Spleen (tissue), 11 donors: ENCODE measurements at regions not wholly inside any gene's neighbourhood (a gene's known extent, or its start where the extent isn't known, plus 50 kb on each side); places are given as distances from the start of the nearest gene placed in this dataset.

ENCODE experiments used
- DNase-seq: peaks from one replicate; pipeline ENCODE4 v3.0.0-alpha.2; 2020
- H3K27ac ChIP-seq, 8 donors: fragments of 200-600 bp; sonication (generic) in 7 of 8; 1 replicate in 4 of 8; 2 replicates in 4 of 8; pipeline versions ENCODE4 v1.5.0 to v1.8.0; 2016 to 2021; ENCODE audit warnings: inconsistent platforms in 4 of 8, mild to moderate bottlenecking in 4 of 8, moderate library complexity in 1 of 8
- H3K27me3 ChIP-seq, 7 donors: fragments of 200-600 bp; sonication (generic) in 6 of 7; replicated peaks in 1 of 7; 1 replicate in 4 of 7; 2 replicates in 3 of 7; pipeline versions ENCODE4 v1.5.0 to v1.8.0; 2016 to 2021; ENCODE audit warnings: inconsistent platforms in 3 of 7, mild to moderate bottlenecking in 1 of 7
- H3K36me3 ChIP-seq, 6 donors: fragments of 200-600 bp; sonication (generic) in 5 of 6; 1 replicate in 4 of 6; 2 replicates in 2 of 6; pipeline versions ENCODE4 v1.5.0 to v1.8.0; 2016 to 2021; ENCODE audit warnings: inconsistent platforms in 2 of 6
- H3K4me1 ChIP-seq, 6 donors: fragments of 200-600 bp; sonication (generic) in 5 of 6; 1 replicate in 3 of 6; 2 replicates in 3 of 6; pipeline versions ENCODE4 v1.5.0 to v1.8.0; 2016 to 2021; ENCODE audit warnings: inconsistent platforms in 3 of 6
- H3K4me3 ChIP-seq, 8 donors: fragments of 200-600 bp; sonication (generic) in 7 of 8; 1 replicate in 4 of 8; 2 replicates in 4 of 8; pipeline versions ENCODE4 v1.5.0 to v1.8.0; 2016 to 2021; ENCODE audit warnings: inconsistent platforms in 4 of 8, mild to moderate bottlenecking in 4 of 8, moderate library complexity in 2 of 8
- H3K9me3 ChIP-seq, 8 donors: fragments of 200-600 bp; sonication (generic) in 7 of 8; 1 replicate in 4 of 8; 2 replicates in 4 of 8; pipeline versions ENCODE4 v1.5.0 to v1.8.0; 2016 to 2021; ENCODE audit warnings: inconsistent platforms in 4 of 8
- POLR2A ChIP-seq, 3 donors: fragments of 450-650 bp; IDR thresholded peaks; one replicate each; pipeline ENCODE4 v1.5.1; 2017; ENCODE audit warnings: antibody characterized with exemption in 3 of 3, mild to moderate bottlenecking in 1 of 3
- POLR2AphosphoS5 ChIP-seq, 3 donors: sonication (generic); formaldehyde crosslinking; IDR thresholded peaks; one replicate each; pipeline ENCODE4 v1.5.1; 2017; ENCODE audit warnings: antibody characterized with exemption in 3 of 3
- WGBS, 5 donors: extraction: QIAGEN DNeasy Blood & Tissue Kit in 3 of 5; methylation state at CpG; one replicate each; pipeline versions ENCODE4 v1.1.5 to v1.1.7; 2013 to 2018; 5-methylcytosine and 5-hydroxymethylcytosine counted together
- intact Hi-C: fragments of 100-400 bp; cut with DNase I; formaldehyde crosslinking; loops from one replicate; pipeline ENCODE4 v1.15.0; 2023; ENCODE audit warnings: low total_unique reads
- TF ChIP-seq, protein P1 (sequence below), 11 experiments: fragments of 200-600 bp in 7 of 11; fragments of 450-650 bp in 4 of 11; sonication (generic) in 4 of 11; IDR thresholded peaks in 8 of 11; conservative IDR thresholded peaks in 3 of 11; 1 replicate in 7 of 11; 2 replicates in 4 of 11; pipeline versions ENCODE4 v1.4.0 to v1.8.0; 2016 to 2021; ENCODE audit warnings: antibody characterized with exemption in 11 of 11, inconsistent platforms in 4 of 11, mild to moderate bottlenecking in 1 of 11
- donor health status: healthy with polysubstance abuse.
- donor health status: DM: no; HTN: no; CAD: no; lungs with moderate emphysema.
- donor health status: DM: no; HTN: no; CAD: no.
- donor health status: Bipolar disorder and iron deficiency.
- donor health status: healthy.
- donor health status: DM: no; HTN: no; CAD: no.
- donor health status: DM: yes; HTN: yes; CAD: no.

GRCh38 chr10:31705136-31705535 is 223.5 kb downstream of the ARHGAP12 start:
- no peak overlapping the region for H3K4me3 ChIP-seq
- intact Hi-C loops, result no loop called here
- no peaks in the 10 kb centered on the region for H3K36me3 ChIP-seq
- no peak for DNase-seq
- peak overlapping the region in 1 of 8 donors; percentile 88 for H3K27ac ChIP-seq
- 34 to 61% (median 44%) methylated on average over 3 of the region's 3 CpGs for WGBS, 5 donors
- H3K27me3 ChIP-seq, result no peaks in the 10 kb centered on the region
- H3K9me3 ChIP-seq, result peaks cover 0 to 16% (median 5%) of the 10 kb centered on the region in 8 donors
- H3K4me1 ChIP-seq, result peaks cover 23 to 78% (median 53%) of the 10 kb centered on the region in 6 donors
- TF ChIP-seq POLR2AphosphoS5 (IDR thresholded peaks at IDR 0.05), result no peak
- TF ChIP-seq, protein P1, sequence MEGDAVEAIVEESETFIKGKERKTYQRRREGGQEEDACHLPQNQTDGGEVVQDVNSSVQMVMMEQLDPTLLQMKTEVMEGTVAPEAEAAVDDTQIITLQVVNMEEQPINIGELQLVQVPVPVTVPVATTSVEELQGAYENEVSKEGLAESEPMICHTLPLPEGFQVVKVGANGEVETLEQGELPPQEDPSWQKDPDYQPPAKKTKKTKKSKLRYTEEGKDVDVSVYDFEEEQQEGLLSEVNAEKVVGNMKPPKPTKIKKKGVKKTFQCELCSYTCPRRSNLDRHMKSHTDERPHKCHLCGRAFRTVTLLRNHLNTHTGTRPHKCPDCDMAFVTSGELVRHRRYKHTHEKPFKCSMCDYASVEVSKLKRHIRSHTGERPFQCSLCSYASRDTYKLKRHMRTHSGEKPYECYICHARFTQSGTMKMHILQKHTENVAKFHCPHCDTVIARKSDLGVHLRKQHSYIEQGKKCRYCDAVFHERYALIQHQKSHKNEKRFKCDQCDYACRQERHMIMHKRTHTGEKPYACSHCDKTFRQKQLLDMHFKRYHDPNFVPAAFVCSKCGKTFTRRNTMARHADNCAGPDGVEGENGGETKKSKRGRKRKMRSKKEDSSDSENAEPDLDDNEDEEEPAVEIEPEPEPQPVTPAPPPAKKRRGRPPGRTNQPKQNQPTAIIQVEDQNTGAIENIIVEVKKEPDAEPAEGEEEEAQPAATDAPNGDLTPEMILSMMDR (IDR thresholded peaks at IDR 0.05 in 8 of 11, conservative IDR thresholded peaks at IDR 0.05 in 3 of 11), result no peak

DNA sequence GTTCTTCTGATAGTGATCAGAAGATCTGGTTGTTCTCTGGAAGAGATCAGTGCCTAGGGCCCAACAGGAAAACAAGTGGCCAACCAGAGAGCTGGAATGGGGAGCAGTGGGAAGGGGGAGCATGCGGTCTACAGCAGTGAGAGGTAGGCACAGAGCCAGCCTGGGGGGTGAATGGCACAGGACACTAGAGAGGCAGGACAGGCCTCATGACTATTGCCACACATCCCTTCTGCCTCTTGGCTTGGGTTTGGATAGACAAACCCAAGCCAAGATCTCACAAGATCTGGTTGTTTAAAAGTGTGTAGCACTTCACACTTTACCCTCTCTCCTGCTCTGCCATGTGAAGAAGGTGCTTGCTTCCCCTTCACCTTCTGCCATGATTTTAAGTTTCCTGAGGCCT is 224.4 kb downstream of the ARHGAP12 start:
- H3K9me3 ChIP-seq, result peaks cover 0 to 11% (median 0%) of the 10 kb centered on the region in 8 donors
- no peak overlapping the region for H3K27ac ChIP-seq
- no peaks in the 10 kb centered on the region for H3K27me3 ChIP-seq
- TF ChIP-seq POLR2A (IDR thresholded peaks at IDR 0.05), result no peak
- TF ChIP-seq, protein P1 (IDR thresholded peaks at IDR 0.05 in 8 of 11, conservative IDR thresholded peaks at IDR 0.05 in 3 of 11), result no peak
- TF ChIP-seq POLR2AphosphoS5 (IDR thresholded peaks at IDR 0.05), result no peak
- peaks cover 23 to 80% (median 55%) of the 10 kb centered on the region in 6 donors for H3K4me1 ChIP-seq
- no peaks in the 10 kb centered on the region for H3K36me3 ChIP-seq
- WGBS, 5 donors, result 83 to 92% (median 92%) methylated on average over 1 of the region's 1 CpG
- DNase-seq, result no peak
- H3K4me3 ChIP-seq, result no peak overlapping the region
- intact Hi-C loops, result no loop called here

- Histone ChIP-seq H3K9me3 (peaks cover 0 to 11% (median 0%) of the 10 kb centered on the region in 8 donors), H3K4me1 (peaks cover 16 to 78% (median 51%) of the 10 kb centered on the region in 6 donors), H3K27me3 (no peaks in the 10 kb centered on the region), H3K36me3 (no peaks in the 10 kb centered on the region), H3K27ac (no peak overlapping the region), H3K4me3 (no peak overlapping the region)
- intact Hi-C loops, result no loop called here
- TF ChIP-seq, protein P1 (IDR thresholded peaks at IDR 0.05 in 8 of 11, conservative IDR thresholded peaks at IDR 0.05 in 3 of 11), result no peak
- TF ChIP-seq POLR2A (IDR thresholded peaks at IDR 0.05) (no peak), POLR2AphosphoS5 (IDR thresholded peaks at IDR 0.05) (no peak)
- DNase-seq, result no peak
- 64 to 90% (median 79%) methylated on average over 4 of the region's 4 CpGs for WGBS, 5 donors
Measured at GRCh38 chr10:31702954-31703353, 225.7 kb downstream of the ARHGAP12 start.

GRCh38 chr10:31702005-31702404 is 226.6 kb downstream of the ARHGAP12 start:
- H3K36me3 ChIP-seq, result no peaks in the 10 kb centered on the region
- peak overlapping the region in 5 of 8 donors; percentile 9 to 62 (median 43) for H3K27ac ChIP-seq
- DNase-seq, result no peak
- H3K27me3 ChIP-seq, result peaks cover 0 to 4% (median 0%) of the 10 kb centered on the region in 7 donors
- H3K9me3 ChIP-seq, result peaks cover 0 to 11% (median 0%) of the 10 kb centered on the region in 8 donors
- H3K4me3 ChIP-seq, result no peak overlapping the region
- peaks cover 6 to 78% (median 48%) of the 10 kb centered on the region in 6 donors for H3K4me1 ChIP-seq
- TF ChIP-seq, protein P1 (IDR thresholded peaks at IDR 0.05 in 8 of 11, conservative IDR thresholded peaks at IDR 0.05 in 3 of 11), result no peak
- no peak for TF ChIP-seq POLR2AphosphoS5 (IDR thresholded peaks at IDR 0.05)
- no peak for TF ChIP-seq POLR2A (IDR thresholded peaks at IDR 0.05)
- 45 to 65% (median 57%) methylated on average over 2 of the region's 2 CpGs for WGBS, 5 donors
- intact Hi-C loops, result no loop called here
